HL-60 (cell line): ENCODE measurements at regions not wholly inside any gene's neighbourhood (a gene's known extent, or its start where the extent isn't known, plus 50 kb on each side); places are given as distances from the start of the nearest gene placed in this dataset.

Experiments
- CTCF ChIP-seq: IDR thresholded peaks from one replicate; pipeline ENCODE4 v1.5.1; 2011; ENCODE audit warnings: low read length, control low read depth, inconsistent platforms; ENCODE audit not compliant: insufficient read depth
- POLR2AphosphoS5 ChIP-seq: IDR thresholded peaks from 2 replicates; pipeline ENCODE4 v1.6.1; 2012; ENCODE audit warnings: low read depth
- SPI1 ChIP-seq: IDR thresholded peaks from 2 replicates; pipeline ENCODE4 v1.6.1; 2012; ENCODE audit warnings: low read depth, mild to moderate bottlenecking, borderline replicate concordance
- TF ChIP-seq, protein P1 (sequence below): IDR thresholded peaks from 2 replicates; pipeline ENCODE4 v1.6.1; 2012; ENCODE audit warnings: low read depth; ENCODE audit not compliant: insufficient replicate concordance

DNA sequence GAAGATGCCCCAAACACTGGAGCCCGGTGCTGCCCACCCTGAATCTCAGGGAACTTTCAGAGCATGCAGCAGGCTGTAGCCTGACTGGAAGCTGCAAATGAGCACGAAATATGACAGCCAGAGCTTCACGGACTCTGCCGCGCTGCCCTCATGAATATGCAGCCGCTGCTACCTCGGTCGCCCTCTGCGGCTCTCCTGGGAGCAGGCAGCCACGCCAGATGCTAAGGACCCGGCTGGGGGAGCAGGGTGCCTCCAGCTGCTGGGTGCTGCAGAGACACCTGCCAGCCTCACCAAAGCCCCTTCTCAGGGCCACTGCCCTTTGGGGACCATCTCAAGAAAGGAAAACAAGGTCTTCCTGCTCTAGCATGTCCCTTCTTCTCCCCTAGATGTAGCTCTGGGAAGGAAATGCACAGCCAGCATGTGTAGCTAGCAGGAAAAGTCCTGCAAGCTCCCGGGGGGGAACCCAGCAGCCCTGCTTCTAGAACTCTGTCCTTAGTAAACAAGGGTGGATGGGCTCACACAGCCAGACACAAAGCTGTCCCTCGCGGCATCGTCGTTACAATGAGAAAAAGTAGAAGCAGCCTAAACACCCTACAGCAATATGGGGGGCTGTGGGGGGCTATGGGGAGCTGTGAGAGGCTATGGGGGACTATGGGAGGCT is 56.8 kb upstream of the OLFM1 start:
- no peak for TF ChIP-seq CTCF
- no peak for TF ChIP-seq POLR2AphosphoS5
- TF ChIP-seq SPI1 = no peak
- TF ChIP-seq, protein P1, sequence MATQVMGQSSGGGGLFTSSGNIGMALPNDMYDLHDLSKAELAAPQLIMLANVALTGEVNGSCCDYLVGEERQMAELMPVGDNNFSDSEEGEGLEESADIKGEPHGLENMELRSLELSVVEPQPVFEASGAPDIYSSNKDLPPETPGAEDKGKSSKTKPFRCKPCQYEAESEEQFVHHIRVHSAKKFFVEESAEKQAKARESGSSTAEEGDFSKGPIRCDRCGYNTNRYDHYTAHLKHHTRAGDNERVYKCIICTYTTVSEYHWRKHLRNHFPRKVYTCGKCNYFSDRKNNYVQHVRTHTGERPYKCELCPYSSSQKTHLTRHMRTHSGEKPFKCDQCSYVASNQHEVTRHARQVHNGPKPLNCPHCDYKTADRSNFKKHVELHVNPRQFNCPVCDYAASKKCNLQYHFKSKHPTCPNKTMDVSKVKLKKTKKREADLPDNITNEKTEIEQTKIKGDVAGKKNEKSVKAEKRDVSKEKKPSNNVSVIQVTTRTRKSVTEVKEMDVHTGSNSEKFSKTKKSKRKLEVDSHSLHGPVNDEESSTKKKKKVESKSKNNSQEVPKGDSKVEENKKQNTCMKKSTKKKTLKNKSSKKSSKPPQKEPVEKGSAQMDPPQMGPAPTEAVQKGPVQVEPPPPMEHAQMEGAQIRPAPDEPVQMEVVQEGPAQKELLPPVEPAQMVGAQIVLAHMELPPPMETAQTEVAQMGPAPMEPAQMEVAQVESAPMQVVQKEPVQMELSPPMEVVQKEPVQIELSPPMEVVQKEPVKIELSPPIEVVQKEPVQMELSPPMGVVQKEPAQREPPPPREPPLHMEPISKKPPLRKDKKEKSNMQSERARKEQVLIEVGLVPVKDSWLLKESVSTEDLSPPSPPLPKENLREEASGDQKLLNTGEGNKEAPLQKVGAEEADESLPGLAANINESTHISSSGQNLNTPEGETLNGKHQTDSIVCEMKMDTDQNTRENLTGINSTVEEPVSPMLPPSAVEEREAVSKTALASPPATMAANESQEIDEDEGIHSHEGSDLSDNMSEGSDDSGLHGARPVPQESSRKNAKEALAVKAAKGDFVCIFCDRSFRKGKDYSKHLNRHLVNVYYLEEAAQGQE = no peak
